Gastroesophageal sphincter (tissue), 3 donors: ENCODE measurements at regions not wholly inside any gene's neighbourhood (a gene's known extent, or its start where the extent isn't known, plus 50 kb on each side); places are given as distances from the start of the nearest gene placed in this dataset.

Source experiments
- CTCF ChIP-seq, 4 experiments: fragments of 200-600 bp in 2 of 4; fragments of 450-650 bp in 2 of 4; sonication (generic) in 1 of 4; IDR thresholded peaks; one replicate each; pipeline ENCODE4 v1.5.1; 2017 to 2019; ENCODE audit warnings: antibody characterized with exemption in 4 of 4, mild to moderate bottlenecking in 2 of 4, moderate library complexity in 2 of 4
- EP300 ChIP-seq: sonication (generic); formaldehyde crosslinking; IDR thresholded peaks from one replicate; pipeline ENCODE4 v1.6.1; 2017; ENCODE audit warnings: antibody characterized with exemption, mild to moderate bottlenecking

- TF ChIP-seq CTCF (IDR thresholded peaks at IDR 0.05): no peak
- TF ChIP-seq EP300: no peak
These were observed 736.9 kb downstream of the BRD1 start for GRCh38 chr22:49090853-49091135.
